Breast epithelium (tissue), 4 donors: ENCODE measurements at regions not wholly inside any gene's neighbourhood (a gene's known extent, or its start where the extent isn't known, plus 50 kb on each side); places are given as distances from the start of the nearest gene placed in this dataset.

Experiments
- DNase-seq, 2 donors: peaks; one replicate each; pipeline ENCODE4 v3.0.0-alpha.2; 2019; ENCODE audit warnings: low spot score in 2 of 2
- H3K27ac ChIP-seq, 2 donors: fragments of 200-600 bp; sonication (generic) in 1 of 2; one replicate each; pipeline ENCODE4 v1.5.1; 2016 to 2019; ENCODE audit warnings: mild to moderate bottlenecking in 1 of 2
- H3K27me3 ChIP-seq, 2 donors: fragments of 200-600 bp; sonication (generic) in 1 of 2; one replicate each; pipeline versions ENCODE4 v1.5.1 to v1.6.0; 2017 to 2019; ENCODE audit warnings: control low read depth in 1 of 2, mild to moderate bottlenecking in 1 of 2
- H3K36me3 ChIP-seq: fragments of 200-600 bp; one replicate; pipeline ENCODE4 v1.5.1; 2019
- H3K4me1 ChIP-seq, 2 donors: fragments of 200-600 bp; sonication (generic); one replicate each; pipeline ENCODE4 v1.5.1; 2016 to 2019; ENCODE audit warnings: control low read depth in 1 of 2
- H3K4me3 ChIP-seq, 3 donors: fragments of 200-600 bp; sonication (generic); 1 replicate in 2 of 3; 2 replicates in 1 of 3; pipeline ENCODE4 v1.5.1; 2016 to 2019; ENCODE audit warnings: mild to moderate bottlenecking in 3 of 3, moderate library complexity in 2 of 3
- H3K9me3 ChIP-seq, 2 donors: fragments of 200-600 bp; sonication (generic) in 1 of 2; one replicate each; pipeline ENCODE4 v1.5.1; 2016 to 2019; ENCODE audit warnings: control low read depth in 1 of 2
- POLR2A ChIP-seq: fragments of 450-650 bp; IDR thresholded peaks from one replicate; pipeline ENCODE4 v1.6.1; 2016; ENCODE audit warnings: antibody characterized with exemption, mild to moderate bottlenecking, moderate library complexity
- POLR2AphosphoS5 ChIP-seq, 3 donors: sonication (generic); formaldehyde crosslinking; IDR thresholded peaks; one replicate each; pipeline ENCODE4 v1.6.1; 2017; ENCODE audit warnings: antibody characterized with exemption in 3 of 3
- intact Hi-C: fragments of 100-400 bp; cut with DNase I; formaldehyde crosslinking; loops from one replicate; pipeline ENCODE4 v1.15.1; 2023; ENCODE audit warnings: low total_unique reads
- TF ChIP-seq, protein P1 (sequence below), 3 donors: fragments of 450-650 bp; IDR thresholded peaks; one replicate each; pipeline ENCODE4 v1.5.1; 2016 to 2017; ENCODE audit warnings: antibody characterized with exemption in 3 of 3, mild to moderate bottlenecking in 3 of 3, moderate library complexity in 3 of 3

DNA sequence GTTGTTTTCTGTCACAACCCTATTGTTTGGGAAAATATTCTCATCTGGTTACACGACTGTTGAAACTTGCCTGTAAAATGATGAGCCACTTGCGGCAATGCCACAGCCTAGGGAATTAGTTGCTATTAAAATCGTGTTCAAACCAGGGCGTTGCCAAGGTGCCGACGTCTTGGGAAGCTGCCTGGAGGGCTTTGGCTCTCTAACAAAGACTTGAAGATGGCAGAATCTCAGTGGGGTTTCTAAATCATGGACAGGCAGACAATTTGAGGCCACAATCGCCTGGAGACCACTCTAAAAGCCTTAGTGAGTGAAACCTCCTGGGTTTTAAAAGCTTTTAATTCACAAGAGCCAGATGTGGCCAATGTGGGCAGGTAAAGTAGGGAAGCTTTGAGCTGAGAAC, 117.2 kb upstream of the BMAL1 start:
- intact Hi-C loops, result no loop called here
- Histone ChIP-seq H3K27me3 (no peaks in the 10 kb centered on the region), H3K27ac (peak overlapping the region; percentile 56 to 80), H3K4me3 (no peak overlapping the region), H3K36me3 (no peaks in the 10 kb centered on the region), H3K9me3 (no peaks in the 10 kb centered on the region), H3K4me1 (no peaks in the 10 kb centered on the region)
- TF ChIP-seq POLR2AphosphoS5 (IDR thresholded peaks at IDR 0.05), result no peak
- TF ChIP-seq, protein P1, sequence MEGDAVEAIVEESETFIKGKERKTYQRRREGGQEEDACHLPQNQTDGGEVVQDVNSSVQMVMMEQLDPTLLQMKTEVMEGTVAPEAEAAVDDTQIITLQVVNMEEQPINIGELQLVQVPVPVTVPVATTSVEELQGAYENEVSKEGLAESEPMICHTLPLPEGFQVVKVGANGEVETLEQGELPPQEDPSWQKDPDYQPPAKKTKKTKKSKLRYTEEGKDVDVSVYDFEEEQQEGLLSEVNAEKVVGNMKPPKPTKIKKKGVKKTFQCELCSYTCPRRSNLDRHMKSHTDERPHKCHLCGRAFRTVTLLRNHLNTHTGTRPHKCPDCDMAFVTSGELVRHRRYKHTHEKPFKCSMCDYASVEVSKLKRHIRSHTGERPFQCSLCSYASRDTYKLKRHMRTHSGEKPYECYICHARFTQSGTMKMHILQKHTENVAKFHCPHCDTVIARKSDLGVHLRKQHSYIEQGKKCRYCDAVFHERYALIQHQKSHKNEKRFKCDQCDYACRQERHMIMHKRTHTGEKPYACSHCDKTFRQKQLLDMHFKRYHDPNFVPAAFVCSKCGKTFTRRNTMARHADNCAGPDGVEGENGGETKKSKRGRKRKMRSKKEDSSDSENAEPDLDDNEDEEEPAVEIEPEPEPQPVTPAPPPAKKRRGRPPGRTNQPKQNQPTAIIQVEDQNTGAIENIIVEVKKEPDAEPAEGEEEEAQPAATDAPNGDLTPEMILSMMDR (IDR thresholded peaks at IDR 0.05), result no peak
- TF ChIP-seq POLR2A, result no peak
- peak in 1 of 2 donors; percentile 81 for DNase-seq

- intact Hi-C loops, result no loop called here
- Histone ChIP-seq H3K36me3 (no peaks in the 10 kb centered on the region), H3K9me3 (no peaks in the 10 kb centered on the region), H3K4me1 (no peaks in the 10 kb centered on the region), H3K27me3 (no peaks in the 10 kb centered on the region), H3K27ac (peak overlapping the region; percentile 56 to 80), H3K4me3 (no peak overlapping the region)
- DNase-seq, result peak in 1 of 2 donors; percentile 57
- TF ChIP-seq POLR2A, result no peak
- TF ChIP-seq, protein P1 (IDR thresholded peaks at IDR 0.05), result no peak
- TF ChIP-seq POLR2AphosphoS5 (IDR thresholded peaks at IDR 0.05), result no peak
These were observed 116.8 kb upstream of the BMAL1 start for GRCh38 chr11:13160806-13161205.

DNA sequence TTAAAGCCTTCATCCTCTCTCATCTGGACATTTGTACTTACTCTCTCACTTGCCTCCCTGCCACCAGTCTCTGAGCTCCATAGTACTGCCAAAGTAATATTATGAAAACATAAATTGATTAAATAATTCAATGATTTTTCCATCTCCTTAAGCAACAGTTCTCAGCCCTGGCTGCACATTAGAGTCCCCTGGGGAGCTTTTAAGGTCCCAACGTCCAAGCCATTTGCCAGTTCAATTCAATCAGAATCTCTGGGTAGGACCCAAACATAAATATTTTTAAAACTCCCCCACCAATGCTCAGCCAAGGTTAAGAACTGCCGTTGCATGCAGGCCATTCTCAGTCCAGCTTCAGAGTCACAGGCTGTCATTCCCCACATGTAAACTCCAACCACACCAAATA, 114.4 kb upstream of the BMAL1 start:
- TF ChIP-seq POLR2AphosphoS5 (IDR thresholded peaks at IDR 0.05), result no peak
- TF ChIP-seq POLR2A, result no peak
- TF ChIP-seq, protein P1 (IDR thresholded peaks at IDR 0.05), result no peak
- H3K9me3 ChIP-seq, result no peaks in the 10 kb centered on the region
- H3K4me1 ChIP-seq, result no peaks in the 10 kb centered on the region
- H3K4me3 ChIP-seq, result no peak overlapping the region
- intact Hi-C loops, result no loop called here
- H3K36me3 ChIP-seq, result no peaks in the 10 kb centered on the region
- DNase-seq, result no peak
- no peaks in the 10 kb centered on the region for H3K27me3 ChIP-seq
- no peak overlapping the region for H3K27ac ChIP-seq

DNA sequence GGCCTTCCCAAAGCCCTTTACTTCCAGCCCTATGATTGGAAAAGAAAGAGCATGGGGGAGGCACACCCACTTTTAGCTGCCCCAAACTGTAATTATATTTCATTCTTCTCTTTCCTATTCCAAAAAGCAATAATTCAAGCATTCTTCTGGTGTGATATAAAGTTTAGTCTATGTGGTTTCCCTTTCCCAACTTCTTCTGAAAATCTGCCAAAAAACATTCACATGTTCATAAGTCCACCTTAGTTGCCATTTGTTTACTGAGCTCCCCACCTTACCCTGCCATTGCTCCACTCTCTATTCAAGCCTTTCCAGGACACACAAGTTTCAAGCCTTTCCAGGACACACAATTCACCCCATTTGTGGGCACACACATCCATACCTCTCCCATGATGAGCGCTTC, 111.6 kb upstream of the BMAL1 start:
- no peaks in the 10 kb centered on the region for H3K9me3 ChIP-seq
- peaks cover 0 to 4% of the 10 kb centered on the region in 2 donors for H3K4me1 ChIP-seq
- no peaks in the 10 kb centered on the region for H3K27me3 ChIP-seq
- intact Hi-C loops, result no loop called here
- DNase-seq, result no peak
- TF ChIP-seq POLR2A (no peak), POLR2AphosphoS5 (IDR thresholded peaks at IDR 0.05) (no peak)
- TF ChIP-seq, protein P1 (IDR thresholded peaks at IDR 0.05), result no peak
- H3K27ac ChIP-seq, result no peak overlapping the region
- no peak overlapping the region for H3K4me3 ChIP-seq
- H3K36me3 ChIP-seq, result no peaks in the 10 kb centered on the region

DNA sequence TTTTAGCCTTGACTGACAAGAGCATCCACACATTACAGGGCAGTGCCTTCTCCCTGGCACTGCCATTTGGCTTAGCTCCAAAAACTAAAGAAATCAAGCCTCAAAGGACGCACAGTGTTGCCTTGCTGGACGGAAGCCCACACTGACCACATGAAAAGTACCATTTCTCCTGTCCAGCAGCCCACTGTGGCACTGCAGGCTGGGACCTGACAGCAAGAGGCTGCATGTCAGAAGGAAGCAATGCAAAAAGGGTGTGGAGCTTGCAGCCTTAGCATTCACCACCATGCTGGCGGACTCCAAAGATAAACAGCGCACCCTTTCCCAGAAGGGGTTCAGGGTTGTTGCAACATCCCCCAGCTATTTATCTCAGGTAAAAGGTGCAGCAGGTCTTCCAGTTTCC, 109.3 kb upstream of the BMAL1 start:
- TF ChIP-seq POLR2A (no peak), POLR2AphosphoS5 (IDR thresholded peaks at IDR 0.05) (peak in 1 of 3 donors; percentile 21)
- H3K4me3 ChIP-seq, result no peak overlapping the region
- intact Hi-C loops, result no loop called here
- peaks cover 0 to 4% of the 10 kb centered on the region in 2 donors for H3K4me1 ChIP-seq
- H3K27me3 ChIP-seq, result no peaks in the 10 kb centered on the region
- H3K36me3 ChIP-seq, result no peaks in the 10 kb centered on the region
- peak in 1 of 2 donors; percentile 59 for DNase-seq
- no peaks in the 10 kb centered on the region for H3K9me3 ChIP-seq
- no peak overlapping the region for H3K27ac ChIP-seq

DNA sequence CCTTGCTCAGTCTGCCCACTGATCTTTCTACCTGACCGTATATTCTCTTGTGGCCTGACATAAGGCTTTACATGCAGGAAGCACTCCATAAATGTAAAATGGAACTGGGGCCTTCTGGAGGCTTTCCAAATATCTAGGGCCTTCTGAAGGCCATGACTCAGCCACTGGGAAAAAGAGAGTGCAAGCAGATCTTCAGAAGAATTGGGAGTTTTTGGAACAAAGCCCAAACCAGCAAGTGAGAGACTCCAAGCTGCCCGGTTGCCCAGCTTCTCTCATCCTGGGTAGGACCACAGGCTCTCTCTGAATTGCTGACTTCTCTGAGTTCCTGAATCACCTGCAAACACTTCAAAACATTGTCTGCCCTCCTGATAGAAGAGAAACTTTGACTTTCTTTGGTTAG, 107.9 kb upstream of the BMAL1 start:
- H3K36me3 ChIP-seq, result no peaks in the 10 kb centered on the region
- TF ChIP-seq POLR2AphosphoS5 (IDR thresholded peaks at IDR 0.05) (no peak), POLR2A (no peak)
- TF ChIP-seq, protein P1 (IDR thresholded peaks at IDR 0.05), result no peak
- peaks cover 0 to 4% of the 10 kb centered on the region in 2 donors for H3K4me1 ChIP-seq
- no peak for DNase-seq
- H3K27me3 ChIP-seq, result no peaks in the 10 kb centered on the region
- H3K4me3 ChIP-seq, result no peak overlapping the region
- H3K9me3 ChIP-seq, result no peaks in the 10 kb centered on the region
- H3K27ac ChIP-seq, result no peak overlapping the region
- intact Hi-C loops, result no loop called here
